ENCODE measurements at regions not wholly inside any gene's neighbourhood (a gene's known extent, or its start where the extent isn't known, plus 50 kb on each side); places are given as distances from the start of the nearest gene placed in this dataset.

DNA sequence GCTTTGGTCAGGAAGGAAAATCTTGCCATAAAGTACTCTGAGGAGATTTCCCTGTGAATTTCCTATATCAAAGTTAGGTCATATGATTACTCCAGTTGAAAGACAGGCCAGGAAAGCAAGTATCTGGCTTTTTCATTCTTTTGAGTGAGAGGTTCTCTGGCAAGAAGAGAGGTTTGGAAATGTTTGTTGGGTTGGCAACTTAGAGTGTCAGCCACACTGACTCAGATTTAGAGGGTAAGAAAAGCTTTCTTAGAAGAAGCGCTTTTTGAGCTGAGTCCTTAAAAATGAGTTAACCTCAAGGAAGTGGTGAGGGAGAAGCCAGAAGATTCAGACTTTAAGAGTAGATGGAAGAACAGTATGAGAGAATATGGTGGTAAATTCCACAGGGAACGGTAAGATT, 86.1 kb upstream of the BDNF start:
- TF ChIP-seq, protein P1, sequence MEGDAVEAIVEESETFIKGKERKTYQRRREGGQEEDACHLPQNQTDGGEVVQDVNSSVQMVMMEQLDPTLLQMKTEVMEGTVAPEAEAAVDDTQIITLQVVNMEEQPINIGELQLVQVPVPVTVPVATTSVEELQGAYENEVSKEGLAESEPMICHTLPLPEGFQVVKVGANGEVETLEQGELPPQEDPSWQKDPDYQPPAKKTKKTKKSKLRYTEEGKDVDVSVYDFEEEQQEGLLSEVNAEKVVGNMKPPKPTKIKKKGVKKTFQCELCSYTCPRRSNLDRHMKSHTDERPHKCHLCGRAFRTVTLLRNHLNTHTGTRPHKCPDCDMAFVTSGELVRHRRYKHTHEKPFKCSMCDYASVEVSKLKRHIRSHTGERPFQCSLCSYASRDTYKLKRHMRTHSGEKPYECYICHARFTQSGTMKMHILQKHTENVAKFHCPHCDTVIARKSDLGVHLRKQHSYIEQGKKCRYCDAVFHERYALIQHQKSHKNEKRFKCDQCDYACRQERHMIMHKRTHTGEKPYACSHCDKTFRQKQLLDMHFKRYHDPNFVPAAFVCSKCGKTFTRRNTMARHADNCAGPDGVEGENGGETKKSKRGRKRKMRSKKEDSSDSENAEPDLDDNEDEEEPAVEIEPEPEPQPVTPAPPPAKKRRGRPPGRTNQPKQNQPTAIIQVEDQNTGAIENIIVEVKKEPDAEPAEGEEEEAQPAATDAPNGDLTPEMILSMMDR (IDR thresholded peaks at IDR 0.05; ENCODE audit: extremely low read depth, insufficient read depth, missing control alignments): no peak
- no peak for DNase-seq (ENCODE audit: low spot score)
- in situ Hi-C loops (cut with MboI; ENCODE audit: low pct_unique_long_range_greater_than_20kb, low sequenced_read_pairs, unreplicated experiment): no loop called here

DNA sequence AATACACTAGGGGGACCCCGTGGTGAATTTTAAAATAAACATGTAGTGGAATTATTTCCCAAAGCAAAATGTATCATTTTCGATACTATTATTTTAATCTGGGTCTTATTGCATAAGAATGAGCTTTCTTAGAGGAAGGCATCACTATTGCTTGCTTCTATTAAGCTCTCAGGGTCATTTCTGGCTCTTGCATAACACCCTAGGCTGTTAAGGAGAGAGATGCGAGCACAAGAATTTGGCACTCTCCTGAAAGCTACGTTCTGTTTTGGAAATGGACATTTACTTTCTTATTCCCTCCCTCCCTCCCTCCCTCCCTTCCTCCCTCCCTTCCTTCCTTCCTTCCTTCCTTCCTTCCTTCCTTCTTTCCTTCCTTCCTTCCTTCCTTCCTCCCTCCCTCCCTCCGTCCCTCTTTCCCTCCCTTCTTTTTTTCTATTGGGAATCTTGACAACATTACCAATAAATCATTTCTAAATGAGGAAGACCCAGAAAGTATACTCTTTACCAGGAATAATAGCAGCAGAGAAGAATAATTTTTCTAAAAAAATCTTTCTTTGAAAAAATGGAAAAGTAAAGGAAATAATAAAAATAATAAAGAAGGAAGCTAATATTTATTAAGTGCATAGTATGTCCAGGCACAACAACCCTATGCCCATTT, 83.6 kb upstream of the BDNF start:
- in situ Hi-C loops (cut with MboI; ENCODE audit: low pct_unique_long_range_greater_than_20kb, low sequenced_read_pairs, unreplicated experiment): no loop called here
- TF ChIP-seq, protein P1 (IDR thresholded peaks at IDR 0.05; ENCODE audit: extremely low read depth, insufficient read depth, missing control alignments): no peak
- no peak for DNase-seq (ENCODE audit: low spot score)

DNA sequence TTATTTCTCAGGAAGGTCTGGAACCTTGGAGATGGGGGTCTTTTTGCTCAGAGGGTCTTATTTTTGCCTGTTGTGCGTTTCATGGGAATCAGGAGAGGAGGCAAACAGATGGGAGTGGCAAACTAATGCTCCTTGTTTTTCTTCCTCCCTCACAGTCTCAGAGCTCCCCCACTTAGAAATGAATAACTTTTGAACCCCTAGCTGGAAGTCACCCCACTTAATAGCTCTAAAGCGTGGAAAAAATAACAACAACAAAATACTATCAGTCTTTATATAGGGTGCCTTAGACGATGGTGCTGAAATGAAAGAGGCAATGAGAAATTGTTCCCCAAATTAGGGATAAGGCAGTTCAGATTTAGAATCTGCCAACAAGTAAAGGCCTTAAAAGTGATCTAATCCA, 76.8 kb upstream of the BDNF start:
- no peak for DNase-seq (ENCODE audit: low spot score)
- in situ Hi-C loops (cut with MboI; ENCODE audit: low pct_unique_long_range_greater_than_20kb, low sequenced_read_pairs, unreplicated experiment): no loop called here
- TF ChIP-seq, protein P1 (IDR thresholded peaks at IDR 0.05; ENCODE audit: extremely low read depth, insufficient read depth, missing control alignments): no peak

DNA sequence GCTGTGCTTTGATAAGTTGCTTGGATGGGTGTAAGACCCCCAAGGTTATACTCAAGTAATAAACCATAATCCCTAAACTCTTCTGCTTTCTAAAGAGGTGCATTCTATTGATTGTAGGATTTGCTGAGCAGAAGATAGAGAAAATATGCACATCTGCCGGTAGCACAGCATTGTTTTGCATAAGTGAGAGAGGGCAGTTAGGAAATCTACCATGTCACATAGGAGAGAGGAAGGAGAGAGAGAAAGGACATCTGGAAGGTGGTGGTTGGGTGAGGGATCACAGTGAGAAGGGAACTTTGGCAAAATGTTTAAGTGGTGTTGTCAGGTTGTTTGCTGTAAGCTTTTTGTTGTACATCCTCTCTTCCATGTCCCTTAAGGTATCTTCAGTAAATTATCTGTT, 73.6 kb upstream of the BDNF start:
- in situ Hi-C loops (cut with MboI; ENCODE audit: low pct_unique_long_range_greater_than_20kb, low sequenced_read_pairs, unreplicated experiment): no loop called here
- TF ChIP-seq, protein P1 (IDR thresholded peaks at IDR 0.05; ENCODE audit: extremely low read depth, insufficient read depth, missing control alignments): no peak
- no peak for DNase-seq (ENCODE audit: low spot score)

DNA sequence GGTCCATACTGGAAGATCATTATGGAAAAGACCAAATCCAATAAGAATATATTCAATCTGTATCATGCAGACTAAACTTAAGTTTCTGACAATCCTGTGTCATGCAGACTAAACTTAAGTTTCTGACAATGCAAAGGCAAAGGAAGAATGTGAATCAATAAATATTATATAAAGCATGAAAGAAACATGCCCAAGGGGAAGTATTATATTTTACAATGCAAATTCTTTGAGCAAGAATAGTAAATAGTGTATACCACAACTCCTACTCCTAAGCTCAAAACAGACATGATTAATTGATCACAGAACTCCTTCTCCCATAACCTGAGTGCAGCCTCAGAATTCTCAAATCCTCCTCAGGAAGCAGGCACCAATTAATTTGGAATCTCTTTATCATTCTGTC, 71.3 kb upstream of the BDNF start:
- in situ Hi-C loops (cut with MboI; ENCODE audit: low pct_unique_long_range_greater_than_20kb, low sequenced_read_pairs, unreplicated experiment): no loop called here

DNA sequence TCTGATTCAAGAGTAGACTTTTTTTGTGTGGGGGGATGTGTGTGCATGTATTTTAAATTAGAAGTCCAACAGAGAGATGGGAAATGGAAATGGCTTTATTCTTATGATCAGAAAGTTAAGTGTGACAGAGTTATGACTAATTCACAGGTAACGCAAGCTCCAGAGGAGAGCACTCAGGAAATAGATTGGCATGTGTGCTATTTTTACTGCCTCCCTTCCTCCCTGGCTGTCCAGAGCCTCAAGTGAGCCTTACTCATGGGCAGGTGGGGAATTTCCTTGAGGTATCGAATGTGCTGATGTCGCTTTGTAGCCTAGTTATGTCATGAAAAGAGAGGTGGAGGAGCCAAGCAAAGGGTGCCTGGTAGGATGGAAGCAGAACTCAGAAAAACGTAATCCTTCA, 70.3 kb upstream of the BDNF start:
- in situ Hi-C loops (cut with MboI; ENCODE audit: low pct_unique_long_range_greater_than_20kb, low sequenced_read_pairs, unreplicated experiment): no loop called here
- TF ChIP-seq, protein P1 (IDR thresholded peaks at IDR 0.05; ENCODE audit: extremely low read depth, insufficient read depth, missing control alignments): no peak
- no peak for DNase-seq (ENCODE audit: low spot score)

More for the DNA sequence above, 71.3 kb upstream of the BDNF start:
- TF ChIP-seq, protein P1 (IDR thresholded peaks at IDR 0.05; ENCODE audit: extremely low read depth, insufficient read depth, missing control alignments): no peak
- no peak for DNase-seq (ENCODE audit: low spot score)

Data from GM13977 (cell line).